DOHH2 (cell line): ENCODE measurements at regions not wholly inside any gene's neighbourhood (a gene's known extent, or its start where the extent isn't known, plus 50 kb on each side); places are given as distances from the start of the nearest gene placed in this dataset.

ENCODE experiments used
- H3F3A ChIP-seq: fragments of 200-600 bp; sonication (generic), shearing (Covaris generic); 2 replicates; pipeline ENCODE4 v1.6.0; 2016; ENCODE audit warnings: antibody characterized with exemption, mild to moderate bottlenecking; ENCODE audit not compliant: control insufficient read depth, insufficient read depth
- H3K27ac ChIP-seq: fragments of 200-600 bp; sonication (generic); 2 replicates; pipeline ENCODE4 v1.5.1; 2014; ENCODE audit warnings: low read depth, mild to moderate bottlenecking, low read length, moderate library complexity
- H3K27me3 ChIP-seq: fragments of 200-600 bp; sonication (generic); 2 replicates; pipeline ENCODE4 v1.6.1; 2014; ENCODE audit warnings: mild to moderate bottlenecking, low read length, mixed read lengths; ENCODE audit not compliant: control insufficient read depth
- H3K36me3 ChIP-seq: fragments of 200-600 bp; sonication (generic); 2 replicates; pipeline ENCODE4 v1.6.1; 2014; ENCODE audit warnings: mild to moderate bottlenecking, low read length, moderate library complexity, mixed read lengths; ENCODE audit not compliant: control insufficient read depth
- H3K4me1 ChIP-seq: fragments of 200-600 bp; sonication (generic); 2 replicates; pipeline ENCODE4 v1.6.1; 2014; ENCODE audit warnings: mild to moderate bottlenecking, low read length, mixed read lengths; ENCODE audit not compliant: control insufficient read depth
- H3K4me2 ChIP-seq: fragments of 200-600 bp; sonication (generic); 2 replicates; pipeline ENCODE4 v1.6.0; 2014; ENCODE audit warnings: mild to moderate bottlenecking, low read length, moderate library complexity
- H3K4me3 ChIP-seq: fragments of 200-600 bp; sonication (generic); 2 replicates; pipeline ENCODE4 v1.5.1; 2014; ENCODE audit warnings: mild to moderate bottlenecking, low read length, mixed read lengths
- H3K79me2 ChIP-seq: fragments of 200-600 bp; sonication (generic); 2 replicates; pipeline ENCODE4 v1.6.1; 2014; ENCODE audit warnings: mild to moderate bottlenecking, low read length, mixed read lengths; ENCODE audit not compliant: control insufficient read depth
- H3K9me2 ChIP-seq: fragments of 200-600 bp; sonication (generic); replicated peaks from 2 replicates; pipeline ENCODE4 v1.6.1; 2014; ENCODE audit warnings: mild to moderate bottlenecking, low read length, mixed read lengths; ENCODE audit not compliant: control insufficient read depth
- H3K9me3 ChIP-seq: fragments of 200-600 bp; sonication (generic); 2 replicates; pipeline ENCODE4 v1.6.1; 2014; ENCODE audit warnings: antibody characterized with exemption, low read length, mixed read lengths; ENCODE audit not compliant: control insufficient read depth, insufficient read depth
- H4K20me1 ChIP-seq: fragments of 200-600 bp; sonication (generic); 2 replicates; pipeline ENCODE4 v1.6.0; 2014; ENCODE audit warnings: low read depth, mild to moderate bottlenecking, antibody characterized with exemption, low read length, moderate library complexity; ENCODE audit not compliant: control insufficient read depth, insufficient read depth
- EZH2phosphoT487 ChIP-seq: fragments of 200-600 bp; sonication (generic); IDR thresholded peaks from 2 replicates; pipeline ENCODE4 v1.6.1; 2017; ENCODE audit warnings: borderline replicate concordance, mild to moderate bottlenecking, antibody characterized with exemption, low read length, moderate library complexity, mixed read lengths
- TF ChIP-seq, protein P1 (sequence below): fragments of 200-600 bp; sonication (generic); IDR thresholded peaks from one replicate; pipeline ENCODE4 v1.5.1; 2014; ENCODE audit warnings: antibody characterized with exemption, mild to moderate bottlenecking, low read depth, low read length; ENCODE audit not compliant: poor library complexity, severe bottlenecking

DNA sequence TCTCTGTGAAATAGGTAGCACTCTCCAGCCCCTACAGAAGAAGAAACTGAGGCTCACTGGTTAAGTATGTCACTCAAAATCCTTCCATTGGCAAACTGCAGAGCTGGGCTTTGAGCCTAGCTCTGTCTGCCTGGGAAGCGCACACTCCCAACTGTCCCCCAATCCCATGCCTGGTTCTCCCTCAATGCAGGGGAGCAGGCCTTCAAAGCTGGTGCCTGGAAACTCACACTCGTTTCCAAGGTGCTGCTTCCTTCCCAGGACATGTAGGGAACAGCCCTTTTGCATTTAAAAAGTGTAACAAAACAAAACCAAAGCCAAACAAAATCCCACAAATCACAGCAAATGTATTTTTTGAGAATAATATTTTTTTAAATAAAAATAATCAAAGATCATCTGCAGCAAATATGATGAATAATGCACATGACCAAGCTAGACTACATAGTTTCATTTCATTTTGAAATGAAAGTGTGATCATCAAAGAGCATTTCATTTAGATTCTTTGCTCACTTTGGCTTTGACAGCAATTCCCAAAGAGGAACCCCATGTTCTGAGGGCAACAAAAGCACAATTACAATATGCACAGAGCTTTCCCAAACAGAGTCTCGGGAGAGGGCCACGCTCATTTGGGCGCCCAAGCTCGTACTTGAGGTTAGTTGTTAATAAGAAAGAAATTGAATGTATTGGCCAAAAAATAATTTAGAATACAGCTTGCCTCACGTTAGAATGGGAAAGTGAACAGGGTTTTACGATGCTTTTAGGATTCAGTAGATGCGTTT lies 96.7 kb upstream of the ACKR3 start:
- Histone ChIP-seq H3K4me3 (no peak overlapping the region), H3K4me1 (no peaks in the 10 kb centered on the region), H4K20me1 (no peaks in the 10 kb centered on the region), H3K27me3 (peaks cover 2% of the 10 kb centered on the region; the same call in 1 of the 2 replicates), H3K27ac (no peak overlapping the region), H3K36me3 (no peaks in the 10 kb centered on the region), H3K79me2 (no peaks in the 10 kb centered on the region), H3F3A (no peaks in the 10 kb centered on the region), H3K4me2 (no peak overlapping the region), H3K9me3 (no peaks in the 10 kb centered on the region), H3K9me2 (no peaks in the 10 kb centered on the region)
- no peak for TF ChIP-seq EZH2phosphoT487
- TF ChIP-seq, protein P1, sequence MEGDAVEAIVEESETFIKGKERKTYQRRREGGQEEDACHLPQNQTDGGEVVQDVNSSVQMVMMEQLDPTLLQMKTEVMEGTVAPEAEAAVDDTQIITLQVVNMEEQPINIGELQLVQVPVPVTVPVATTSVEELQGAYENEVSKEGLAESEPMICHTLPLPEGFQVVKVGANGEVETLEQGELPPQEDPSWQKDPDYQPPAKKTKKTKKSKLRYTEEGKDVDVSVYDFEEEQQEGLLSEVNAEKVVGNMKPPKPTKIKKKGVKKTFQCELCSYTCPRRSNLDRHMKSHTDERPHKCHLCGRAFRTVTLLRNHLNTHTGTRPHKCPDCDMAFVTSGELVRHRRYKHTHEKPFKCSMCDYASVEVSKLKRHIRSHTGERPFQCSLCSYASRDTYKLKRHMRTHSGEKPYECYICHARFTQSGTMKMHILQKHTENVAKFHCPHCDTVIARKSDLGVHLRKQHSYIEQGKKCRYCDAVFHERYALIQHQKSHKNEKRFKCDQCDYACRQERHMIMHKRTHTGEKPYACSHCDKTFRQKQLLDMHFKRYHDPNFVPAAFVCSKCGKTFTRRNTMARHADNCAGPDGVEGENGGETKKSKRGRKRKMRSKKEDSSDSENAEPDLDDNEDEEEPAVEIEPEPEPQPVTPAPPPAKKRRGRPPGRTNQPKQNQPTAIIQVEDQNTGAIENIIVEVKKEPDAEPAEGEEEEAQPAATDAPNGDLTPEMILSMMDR = no peak

DNA sequence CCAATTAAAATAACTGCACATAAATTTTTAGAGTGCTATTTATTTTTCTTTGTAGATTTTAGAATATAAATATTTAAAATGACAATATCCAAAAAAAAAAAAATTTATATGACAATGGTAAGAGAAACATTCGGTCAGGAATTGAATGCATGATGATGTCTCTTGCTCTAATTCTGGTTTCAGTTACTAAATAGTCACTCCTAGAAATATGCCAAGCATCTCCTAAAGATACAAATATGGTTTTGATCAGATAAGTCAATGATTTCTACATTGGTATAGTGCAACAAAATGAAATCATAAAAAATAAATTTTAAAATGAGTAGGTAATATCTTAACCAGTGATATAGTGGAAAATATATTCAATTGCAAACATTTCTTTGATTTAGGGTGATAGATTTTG lies 95.9 kb upstream of the ACKR3 start:
- Histone ChIP-seq H3K27me3 (peaks cover 2% of the 10 kb centered on the region; the same call in 1 of the 2 replicates), H3K9me2 (no peaks in the 10 kb centered on the region), H3K36me3 (no peaks in the 10 kb centered on the region), H3K27ac (no peak overlapping the region), H3K9me3 (no peaks in the 10 kb centered on the region), H3K4me2 (no peak overlapping the region), H3F3A (no peaks in the 10 kb centered on the region), H4K20me1 (no peaks in the 10 kb centered on the region), H3K4me3 (no peak overlapping the region), H3K4me1 (no peaks in the 10 kb centered on the region), H3K79me2 (no peaks in the 10 kb centered on the region)
- TF ChIP-seq, protein P1 = no peak
- TF ChIP-seq EZH2phosphoT487 = no peak

DNA sequence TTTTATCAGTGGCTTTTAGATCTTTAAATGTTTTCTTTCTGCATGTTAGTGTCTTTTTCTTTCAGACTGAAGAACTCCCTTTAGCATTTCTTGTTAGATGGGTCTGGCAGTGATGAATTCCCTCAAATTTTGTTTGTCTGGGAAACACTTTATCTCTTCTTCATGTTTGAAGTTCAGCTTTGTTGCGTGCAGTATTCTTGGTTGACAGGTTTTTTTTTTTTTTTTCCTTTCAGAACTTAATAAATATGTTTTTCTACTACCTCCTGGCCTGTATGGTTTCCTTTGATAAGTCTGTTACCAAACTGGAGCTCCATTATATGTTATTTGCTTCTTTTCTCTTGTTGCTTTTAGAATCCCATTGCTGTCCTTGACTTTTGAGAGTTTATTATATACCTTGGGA lies 89.8 kb upstream of the ACKR3 start:
- Histone ChIP-seq H3K36me3 (no peaks in the 10 kb centered on the region), H4K20me1 (no peaks in the 10 kb centered on the region), H3K4me2 (no peak overlapping the region), H3K9me2 (no peaks in the 10 kb centered on the region), H3F3A (no peaks in the 10 kb centered on the region), H3K27ac (no peak overlapping the region), H3K27me3 (peaks cover 12% of the 10 kb centered on the region), H3K9me3 (peaks cover 5% of the 10 kb centered on the region; the same call in 1 of the 2 replicates), H3K79me2 (no peaks in the 10 kb centered on the region), H3K4me1 (no peaks in the 10 kb centered on the region), H3K4me3 (no peak overlapping the region)
- TF ChIP-seq, protein P1 = no peak
- TF ChIP-seq EZH2phosphoT487 = no peak
